Glomerular visceral epithelial cell (primary cell): ENCODE measurements at regions not wholly inside any gene's neighbourhood (a gene's known extent, or its start where the extent isn't known, plus 50 kb on each side); places are given as distances from the start of the nearest gene placed in this dataset.

Source experiments
- DNase-seq: peaks from one replicate; pipeline ENCODE4 v3.0.0-alpha.2; 2016; ENCODE audit errors: extremely low spot score

GRCh38 chr5:88487066-88487465 lies 218.4 kb upstream of the TMEM161B start:
- DNase-seq, result no peak

DNA sequence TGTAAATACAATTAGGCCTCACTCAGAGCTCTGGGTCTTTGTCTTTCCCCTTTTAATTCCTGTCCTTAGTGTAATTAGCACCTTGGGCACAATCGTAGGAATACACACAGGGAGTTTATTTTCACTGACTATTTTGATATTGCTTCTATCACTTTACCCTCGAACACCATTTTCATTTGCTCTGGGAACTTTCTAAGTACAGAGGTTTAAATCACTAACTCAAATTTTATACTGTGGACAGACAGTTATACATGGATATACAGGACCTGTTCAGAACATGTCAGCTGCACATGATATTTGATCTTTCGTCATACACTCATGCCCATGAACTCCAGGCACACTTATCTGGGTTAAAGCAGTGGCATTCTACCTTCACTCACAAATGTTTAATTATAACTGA lies 217.8 kb upstream of the TMEM161B start:
- no peak for DNase-seq

- no peak for DNase-seq
Measured at GRCh38 chr5:88485531-88485930, 216.9 kb upstream of the TMEM161B start.

- DNase-seq, result no peak
Measured at GRCh38 chr5:88483964-88484672, 215.5 kb upstream of the TMEM161B start.

- DNase-seq, result no peak
Measured at GRCh38 chr5:88480801-88481499, 212.3 kb upstream of the TMEM161B start.

DNA sequence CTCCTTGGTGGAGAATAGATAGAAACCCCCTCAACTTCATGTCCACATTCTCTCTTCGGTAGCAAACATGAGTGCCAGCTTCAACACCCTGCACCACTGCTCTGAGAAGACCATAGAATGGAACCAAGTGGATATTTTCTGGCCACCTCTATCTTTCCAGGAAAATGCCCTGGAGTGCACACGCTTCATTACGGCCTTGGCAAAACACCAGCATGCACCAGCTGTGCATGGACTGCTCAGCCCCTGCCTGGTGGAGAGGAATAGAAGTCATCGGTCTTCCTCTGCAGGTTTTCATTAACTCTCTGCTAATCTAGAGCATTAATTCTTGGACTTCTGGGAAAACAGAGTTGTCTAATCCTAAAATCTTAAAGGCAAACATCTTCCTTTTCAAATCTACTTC lies 211.6 kb upstream of the TMEM161B start:
- DNase-seq, result no peak

DNA sequence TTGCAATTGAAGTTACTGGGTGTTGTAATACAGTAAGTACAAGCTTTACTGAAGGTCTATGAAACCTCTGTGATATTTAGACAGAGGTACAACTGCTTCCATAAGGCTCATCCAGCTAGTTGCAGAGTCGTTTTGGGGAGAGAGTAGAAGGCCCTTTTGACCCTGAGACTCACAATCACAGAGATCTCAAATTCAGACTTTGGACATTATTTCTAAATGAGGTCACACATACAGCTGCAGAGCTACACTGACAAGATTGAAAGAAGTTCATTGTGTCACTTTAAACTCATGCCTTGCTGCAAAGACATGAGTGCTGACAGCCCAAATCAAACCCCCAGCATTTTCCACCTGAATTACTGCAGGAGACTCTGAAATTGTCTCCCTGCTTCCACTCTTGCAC lies 205.9 kb upstream of the TMEM161B start:
- DNase-seq, result no peak

DNA sequence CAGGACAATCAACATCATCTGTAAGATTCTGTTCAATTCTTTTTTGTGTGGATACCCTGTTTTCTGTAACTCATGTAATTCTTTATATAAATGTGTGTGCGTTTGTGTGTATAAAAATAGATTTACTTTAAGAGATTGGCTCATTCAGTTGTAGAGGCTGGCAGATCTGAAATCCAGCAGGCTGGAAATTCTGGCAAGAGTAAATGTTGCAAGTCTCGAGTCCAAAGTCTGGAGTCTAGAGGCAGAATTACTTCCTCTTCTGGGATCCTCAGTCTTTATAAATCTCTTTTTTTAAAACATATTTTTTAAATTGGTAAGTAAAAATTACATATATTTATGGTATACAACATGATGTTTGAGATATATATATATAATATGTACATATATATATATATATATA lies 202.1 kb upstream of the TMEM161B start:
- DNase-seq, result no peak

GRCh38 chr5:88459971-88460370 lies 191.3 kb upstream of the TMEM161B start:
- DNase-seq, result no peak

DNA sequence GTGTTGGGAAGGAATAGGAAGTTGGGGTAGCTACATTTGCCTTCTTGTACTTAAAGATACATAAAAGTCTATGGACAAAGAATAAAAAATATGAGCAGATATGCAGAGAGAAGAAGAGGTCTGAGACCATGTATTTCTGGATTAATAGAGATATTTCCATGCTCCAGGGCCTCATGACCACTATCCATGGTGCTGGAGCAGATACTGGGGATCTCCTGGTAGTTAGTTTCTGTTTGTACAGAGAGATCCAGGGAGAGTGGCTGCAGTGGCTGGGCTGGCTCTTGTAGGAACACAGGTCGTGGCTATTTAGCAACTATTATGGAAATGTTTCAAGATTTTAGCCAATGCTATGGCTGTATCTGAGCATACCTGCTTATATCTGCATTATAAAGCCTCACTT lies 184.2 kb upstream of the TMEM161B start:
- peak; percentile 17 for DNase-seq

- DNase-seq, result no peak
Measured at GRCh38 chr5:88450239-88450638, 181.6 kb upstream of the TMEM161B start.

DNA sequence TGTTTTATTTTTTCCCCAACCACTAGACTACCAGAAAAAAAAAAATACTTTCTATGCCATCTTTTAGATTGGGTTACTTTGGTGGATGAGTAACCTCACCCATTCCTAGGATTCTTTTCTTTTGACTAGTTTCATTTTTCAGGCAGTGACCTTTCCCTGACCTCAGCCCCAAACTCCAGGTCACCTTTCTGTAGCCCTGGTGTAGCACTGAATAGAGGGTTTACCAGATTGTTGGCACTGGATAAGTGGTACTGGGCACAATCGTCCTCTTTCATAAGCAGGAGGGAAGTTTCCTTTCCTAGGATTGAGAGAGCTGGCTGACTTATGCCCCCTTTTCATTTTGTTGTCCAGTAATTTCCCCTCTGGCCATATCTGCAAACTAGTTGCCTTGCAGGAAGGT lies 169.4 kb upstream of the TMEM161B start:
- peak; percentile 74 for DNase-seq

GRCh38 chr5:88436290-88436689 lies 167.6 kb upstream of the TMEM161B start:
- no peak for DNase-seq

DNA sequence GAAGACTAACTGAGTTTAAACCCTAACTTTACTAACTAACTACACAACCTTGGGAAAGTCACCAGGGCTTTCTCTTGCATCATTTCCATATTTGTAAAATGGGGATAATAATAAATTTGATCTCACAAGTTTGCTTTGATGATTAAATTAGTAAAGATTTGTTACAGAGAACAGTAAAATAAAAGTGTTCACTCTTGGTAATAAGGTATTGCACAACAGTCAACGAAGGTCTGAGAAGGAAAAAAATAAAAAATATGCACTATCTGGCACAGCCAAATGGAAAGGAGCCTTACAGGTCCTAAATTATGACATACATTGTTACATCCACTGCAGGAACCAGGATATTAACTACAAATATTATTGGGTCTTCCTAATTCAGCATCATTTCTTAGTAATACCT lies 160.0 kb upstream of the TMEM161B start:
- DNase-seq, result no peak

DNA sequence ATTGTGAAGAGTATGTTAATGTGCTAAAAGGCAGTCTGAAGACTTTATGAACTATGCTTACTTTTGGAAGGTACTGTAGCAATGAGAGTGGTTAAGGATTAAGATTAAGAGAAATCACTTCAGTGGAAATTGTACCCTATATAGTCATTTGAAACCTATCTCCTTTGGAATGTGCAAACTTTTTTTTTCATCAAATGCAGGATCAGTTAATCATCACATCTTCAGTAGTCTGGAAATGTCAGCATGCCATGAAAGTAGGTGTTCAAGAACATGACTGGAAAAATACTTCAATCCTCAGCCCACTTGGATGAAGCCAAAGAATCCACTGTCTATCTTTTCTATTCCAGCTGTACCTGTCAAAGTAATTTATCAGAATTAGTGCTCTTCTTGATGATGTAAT lies 157.8 kb upstream of the TMEM161B start:
- DNase-seq, result no peak

GRCh38 chr5:88425124-88425523 lies 156.5 kb upstream of the TMEM161B start:
- DNase-seq, result no peak

GRCh38 chr5:88419931-88420330 lies 151.3 kb upstream of the TMEM161B start:
- DNase-seq, result no peak

DNA sequence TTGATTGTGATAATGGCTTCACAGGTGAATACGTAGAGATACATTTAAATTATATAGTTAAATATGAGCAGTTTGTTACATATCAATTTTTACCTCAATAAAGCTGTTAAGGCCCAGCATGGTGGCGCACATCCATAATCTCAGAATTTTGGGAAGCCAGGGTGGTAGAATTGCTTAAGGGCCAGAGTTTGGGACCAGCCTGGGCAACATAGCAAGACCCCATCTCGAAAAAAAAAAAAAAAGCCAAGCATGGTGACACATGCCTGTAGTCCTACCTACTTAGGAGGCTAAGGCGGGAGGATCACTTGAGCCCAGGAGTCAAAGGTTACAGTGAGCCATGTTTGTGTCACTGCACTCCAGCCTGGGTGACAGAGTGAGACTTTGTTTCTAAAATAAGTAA lies 138.7 kb upstream of the TMEM161B start:
- no peak for DNase-seq

GRCh38 chr5:88405783-88406182 lies 137.1 kb upstream of the TMEM161B start:
- no peak for DNase-seq

- DNase-seq, result no peak
Measured at GRCh38 chr5:88404405-88404804, 135.8 kb upstream of the TMEM161B start.

DNA sequence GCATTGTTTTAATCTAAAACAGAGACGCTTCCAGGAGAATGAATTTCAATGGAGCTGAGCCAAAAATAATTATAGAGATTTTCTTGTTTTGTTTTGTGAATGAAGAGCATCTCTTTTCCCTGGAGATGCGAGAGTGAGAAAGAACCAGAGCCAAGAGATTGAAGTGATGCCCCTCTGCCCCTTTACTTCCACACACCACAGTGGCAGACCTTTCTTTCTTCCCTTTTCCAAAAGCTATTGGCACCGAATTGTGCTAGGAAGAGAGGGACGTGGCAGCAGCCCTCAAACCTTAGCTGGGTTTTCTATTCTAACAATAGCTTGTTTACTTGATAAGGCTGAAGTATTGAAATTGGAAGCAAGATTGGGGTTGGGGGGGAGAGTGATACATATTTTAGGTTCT lies 133.0 kb upstream of the TMEM161B start:
- no peak for DNase-seq

DNA sequence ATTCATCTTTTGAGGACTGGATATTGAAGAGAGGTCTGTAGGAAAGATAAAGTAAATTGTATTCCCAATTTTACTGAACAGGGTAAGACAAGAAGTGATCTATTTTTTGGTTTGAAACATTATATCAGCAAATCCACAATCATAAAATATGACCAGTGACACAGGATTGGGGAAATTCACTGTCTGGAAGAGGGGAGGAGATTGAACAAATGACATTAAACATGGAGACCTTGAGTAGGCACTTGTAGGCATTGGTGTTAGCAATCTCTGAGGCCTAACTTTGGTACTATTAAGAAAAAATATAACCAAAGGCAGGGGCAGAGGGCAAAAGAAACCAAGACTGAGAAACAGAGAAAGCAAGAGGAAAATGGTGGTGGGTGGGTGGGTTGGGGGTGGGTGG lies 132.6 kb upstream of the TMEM161B start:
- DNase-seq, result no peak

GRCh38 chr5:88399561-88399960 lies 130.9 kb upstream of the TMEM161B start:
- DNase-seq, result no peak

DNA sequence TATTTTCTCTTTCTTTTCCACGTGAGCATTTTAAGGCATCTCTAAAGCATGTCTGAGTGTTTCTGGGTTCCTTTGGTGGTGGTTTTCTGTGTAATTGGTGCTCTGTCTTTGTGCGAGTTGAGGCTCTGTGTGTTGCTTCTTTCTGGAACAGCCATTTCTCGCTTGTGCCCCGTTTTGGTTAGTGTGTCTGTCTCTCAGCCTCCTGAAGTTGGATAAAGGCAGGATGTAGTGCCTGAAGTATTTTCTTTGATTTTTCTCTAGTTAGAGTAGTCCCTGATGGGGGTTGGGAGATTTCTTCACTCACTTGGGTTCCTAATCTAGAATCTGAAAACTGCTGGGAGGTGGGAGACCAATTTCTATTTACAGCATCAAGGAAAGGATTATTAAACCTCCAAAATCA lies 129.7 kb upstream of the TMEM161B start:
- no peak for DNase-seq
